Adipose tissue (tissue), 3 donors: ENCODE measurements at regions not wholly inside any gene's neighbourhood (a gene's known extent, or its start where the extent isn't known, plus 50 kb on each side); places are given as distances from the start of the nearest gene placed in this dataset.
A peak's percentile ranks its signal among the peaks of the same experiment; 100 is the strongest.

ENCODE experiments used
- H3K27ac ChIP-seq: one replicate; pipeline ENCODE4 v1.5.1; 2013; ENCODE audit warnings: low read depth, low read length
- WGBS, 3 donors: extraction: QIAGEN DNeasy Blood & Tissue Kit; methylation state at CpG; one replicate each; pipeline ENCODE4 v1.1.7; 2013; 5-methylcytosine and 5-hydroxymethylcytosine counted together
- donor health status: healthy with polysubstance abuse.
- donor health status: Bipolar disorder and iron deficiency.
- donor health status: healthy.

DNA sequence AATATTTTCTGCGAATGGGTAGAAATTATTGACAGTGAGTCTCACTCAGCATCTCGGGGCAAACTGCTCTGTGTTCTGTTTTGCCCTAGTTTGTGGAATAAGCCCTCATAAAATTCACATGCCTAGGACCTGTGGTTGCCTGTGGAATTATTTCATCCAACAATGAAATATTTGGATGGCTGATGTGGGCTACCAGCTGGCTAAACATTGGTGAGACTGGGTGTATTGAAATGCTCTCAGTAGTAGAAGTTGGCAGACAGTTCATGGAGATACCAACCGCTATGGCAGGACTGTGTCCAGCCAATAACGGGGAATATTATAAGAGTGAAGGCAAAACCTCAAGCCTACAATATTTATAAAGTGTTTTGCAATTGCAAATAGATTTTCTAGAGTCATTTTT, 344.1 kb upstream of the RPS23 start:
- WGBS, 3 donors: 94% methylated on average over 4 of the region's 4 CpGs
- H3K27ac ChIP-seq: no peak overlapping the region

DNA sequence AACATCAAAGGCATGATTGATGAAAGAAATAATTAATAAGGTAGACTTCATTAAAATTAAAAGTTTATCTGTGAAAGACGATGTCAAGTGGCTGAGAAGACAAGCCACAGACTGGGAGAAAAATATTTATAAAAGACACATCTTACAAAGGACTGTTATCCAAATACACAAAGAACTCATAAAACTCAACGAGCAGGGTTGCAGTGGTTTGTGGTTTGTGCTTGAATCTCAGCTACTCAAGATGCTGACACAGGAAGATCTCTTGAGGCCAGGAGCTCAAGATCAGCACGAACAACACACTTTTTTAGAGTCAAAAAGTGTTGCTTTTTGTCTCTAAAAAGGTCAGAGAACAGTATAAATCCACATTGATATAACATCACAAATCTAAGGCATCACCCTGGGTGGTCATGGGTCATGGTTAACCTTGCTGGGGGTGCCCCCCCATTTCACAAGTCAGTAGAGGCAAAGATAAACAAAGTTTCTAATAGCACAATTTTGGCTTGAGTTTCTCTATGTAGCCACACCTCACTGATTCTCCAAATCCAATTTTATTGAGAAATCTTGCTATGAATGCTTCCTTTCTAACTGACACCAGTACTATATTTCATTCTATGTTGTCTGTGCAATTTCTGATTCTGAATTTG, 342.9 kb upstream of the RPS23 start:
- H3K27ac ChIP-seq: no peak overlapping the region
- WGBS, 3 donors: 48 to 62% (median 54%) methylated on average over 3 of the region's 3 CpGs

DNA sequence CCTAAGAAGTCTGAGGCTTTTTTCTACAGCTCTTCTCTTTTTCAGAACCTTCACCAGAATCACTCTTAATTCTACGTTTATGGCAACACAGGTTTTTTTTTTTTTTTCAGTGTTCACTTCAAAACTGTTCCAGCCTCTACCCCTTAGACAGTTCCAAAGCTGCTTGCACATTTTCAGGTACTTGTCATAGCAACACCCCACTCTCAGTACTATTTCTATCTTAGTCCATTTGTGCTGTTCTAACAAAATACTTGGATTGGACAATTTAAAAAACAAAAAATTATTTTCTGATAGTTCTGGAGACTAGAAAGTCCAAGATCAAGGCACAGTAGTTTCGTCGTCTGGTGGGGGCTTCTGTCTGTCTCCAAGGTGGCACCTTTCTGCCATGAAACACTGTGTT, 340.9 kb upstream of the RPS23 start:
- H3K27ac ChIP-seq: no peak overlapping the region
- whole genome bisulfite sequencing, 3 donors: 84 to 90% (median 89%) methylated on average over 3 of the region's 3 CpGs

DNA sequence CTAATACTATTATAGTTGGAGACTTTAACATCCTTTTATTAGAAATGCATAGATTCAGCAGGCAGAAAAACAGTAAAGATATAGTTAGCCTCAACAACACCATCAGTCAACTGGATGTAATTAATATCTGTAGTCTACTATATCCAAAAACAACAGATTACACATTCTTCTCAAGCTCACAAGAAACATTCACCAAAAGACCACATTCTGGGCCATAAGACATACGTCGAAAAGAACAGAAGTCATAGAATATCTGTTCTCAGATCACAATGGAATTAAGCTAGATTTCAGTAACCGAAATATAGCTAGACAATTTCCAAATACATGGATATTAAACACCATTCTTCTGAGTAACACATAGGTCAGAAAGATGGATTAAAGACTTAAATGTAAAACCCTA, 336.6 kb upstream of the RPS23 start:
- H3K27ac ChIP-seq: no peak overlapping the region
- 77 to 86% (median 82%) methylated on average over 3 of the region's 3 CpGs for WGBS, 3 donors

DNA sequence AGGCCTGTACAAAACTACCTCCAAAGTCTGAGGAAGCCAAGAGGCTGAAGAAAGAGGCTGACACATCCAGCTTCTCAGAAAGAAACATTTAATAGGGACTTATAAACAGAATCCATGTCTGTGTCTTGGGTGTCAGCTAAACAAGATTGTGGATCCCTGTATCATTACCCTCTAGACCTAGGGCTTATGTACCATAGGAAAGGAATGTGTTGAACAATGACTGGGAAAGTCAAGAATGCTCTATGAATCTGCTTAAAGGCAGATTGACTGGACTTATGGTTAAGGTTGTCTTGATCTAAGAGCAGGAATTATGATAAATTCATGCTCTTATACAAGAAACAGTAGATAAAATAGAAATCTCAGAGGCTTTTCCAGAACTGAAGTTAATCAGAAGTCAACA, 335.7 kb upstream of the RPS23 start:
- H3K27ac ChIP-seq: no peak overlapping the region

DNA sequence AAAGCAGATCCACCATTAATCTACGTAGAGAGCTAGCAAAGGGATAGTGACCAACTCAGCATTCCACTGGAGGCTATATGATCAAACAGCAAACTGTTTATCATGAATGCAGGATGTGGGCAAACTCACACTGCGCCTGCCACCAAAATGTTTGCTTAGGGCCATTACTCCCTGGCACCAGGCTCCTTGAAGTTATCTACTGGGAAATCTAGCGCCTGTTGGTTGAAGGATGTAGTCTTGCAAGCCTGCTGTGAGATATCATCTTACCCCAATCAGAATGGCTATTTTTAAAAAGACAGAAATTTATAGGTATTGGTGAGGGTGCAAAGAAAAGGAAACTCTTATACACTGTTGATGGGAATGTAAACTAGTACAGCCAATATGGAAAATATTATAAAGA, 332.5 kb upstream of the RPS23 start:
- no peak overlapping the region for H3K27ac ChIP-seq
- 82 to 95% (median 92%) methylated on average over 3 of the region's 3 CpGs for WGBS, 3 donors

DNA sequence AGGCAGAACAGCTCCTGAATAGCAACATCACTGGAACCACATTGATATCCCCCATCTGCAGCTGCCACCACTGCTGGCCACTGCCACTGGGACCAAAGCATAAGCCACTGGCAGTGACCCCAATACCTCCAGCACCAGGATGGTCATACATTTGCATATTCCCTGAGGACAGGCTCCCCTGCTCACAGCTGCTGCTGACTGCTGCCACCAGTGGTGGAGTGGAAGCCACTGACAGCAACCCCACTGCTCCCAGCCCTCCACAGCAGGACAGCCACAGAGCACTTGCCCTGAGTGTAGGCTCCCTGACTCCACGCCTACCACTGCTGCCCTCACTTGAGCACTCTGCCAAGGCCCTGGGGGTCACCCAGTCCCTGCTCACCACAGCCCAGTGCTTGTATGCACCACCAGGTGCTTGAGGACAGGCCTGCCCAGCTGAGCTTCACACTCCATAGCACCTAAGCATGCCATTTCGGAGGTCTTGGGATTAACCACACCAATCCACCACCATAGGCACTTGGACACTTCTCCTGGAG, 327.4 kb upstream of the RPS23 start:
- 85 to 89% (median 88%) methylated on average over 2 of the region's 2 CpGs for WGBS, 3 donors
- H3K27ac ChIP-seq: peak overlapping the region; percentile 55

DNA sequence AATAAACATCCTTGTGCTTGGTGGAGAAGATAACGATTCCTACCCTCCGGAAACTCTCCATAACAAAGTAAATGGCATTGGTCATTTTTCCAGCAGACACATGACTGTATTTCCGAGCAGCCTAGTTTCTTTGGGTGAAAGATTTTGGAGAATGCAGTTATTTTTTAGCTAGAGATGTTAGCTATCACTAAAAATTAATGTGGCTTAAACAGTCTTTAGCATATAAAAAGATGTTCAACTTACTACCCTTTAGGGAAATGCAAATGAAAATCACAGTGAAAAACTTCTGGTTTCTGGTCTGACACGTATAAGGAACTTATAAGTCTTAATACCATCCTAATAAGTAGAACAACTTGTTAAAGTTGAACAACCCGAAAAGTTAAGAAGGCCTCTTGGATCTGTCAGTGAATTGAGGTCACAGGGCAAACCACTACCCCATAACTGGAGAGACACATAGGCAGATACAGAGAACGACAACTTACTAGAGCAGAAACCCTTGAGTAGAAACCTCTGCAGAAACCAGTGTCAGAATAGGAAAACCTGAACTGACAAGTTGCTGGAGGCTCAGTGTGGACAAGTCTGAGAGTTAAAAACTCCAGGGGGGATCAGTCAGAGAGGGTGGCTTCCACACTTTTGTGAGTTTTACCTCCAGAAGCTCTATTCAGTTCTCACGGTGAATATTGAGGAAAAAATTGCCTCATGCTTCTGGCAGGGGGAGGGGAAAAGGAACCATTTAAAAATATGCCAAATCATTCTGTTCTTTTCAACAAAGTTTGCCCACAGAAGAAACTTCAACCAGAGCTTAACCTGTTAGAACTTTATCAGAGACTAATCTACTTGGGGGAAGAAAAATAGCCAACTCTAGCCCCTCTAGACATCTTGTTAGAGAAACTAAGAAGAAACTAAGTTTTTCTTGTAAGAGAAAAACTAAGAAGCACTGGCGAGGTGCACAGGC, 325.2 kb upstream of the RPS23 start:
- no peak overlapping the region for H3K27ac ChIP-seq
- 69 to 77% (median 77%) methylated on average over 8 of the region's 8 CpGs for WGBS, 3 donors

DNA sequence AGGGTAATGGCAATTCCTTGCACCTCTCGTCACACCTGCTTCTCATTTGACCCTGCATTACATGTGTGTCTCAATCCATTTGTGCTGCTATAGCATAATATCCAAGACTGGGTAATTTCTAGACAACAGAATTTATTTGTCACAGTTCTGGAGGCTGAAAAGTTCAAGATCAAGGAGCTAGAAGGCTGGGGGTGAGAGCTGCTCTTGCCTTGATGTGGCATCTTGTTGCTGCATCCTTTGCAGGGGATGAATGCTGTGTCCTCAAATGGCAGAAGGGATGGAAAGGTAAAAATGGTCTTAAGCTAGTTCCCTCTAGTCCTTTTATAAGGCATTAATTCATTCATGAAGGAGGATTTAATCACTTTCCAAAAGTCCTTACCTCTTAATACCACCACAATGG, 323.7 kb upstream of the RPS23 start:
- no peak overlapping the region for H3K27ac ChIP-seq
- WGBS, 3 donors: 94 to 100% (median 96%) methylated on average over 1 of the region's 1 CpG

DNA sequence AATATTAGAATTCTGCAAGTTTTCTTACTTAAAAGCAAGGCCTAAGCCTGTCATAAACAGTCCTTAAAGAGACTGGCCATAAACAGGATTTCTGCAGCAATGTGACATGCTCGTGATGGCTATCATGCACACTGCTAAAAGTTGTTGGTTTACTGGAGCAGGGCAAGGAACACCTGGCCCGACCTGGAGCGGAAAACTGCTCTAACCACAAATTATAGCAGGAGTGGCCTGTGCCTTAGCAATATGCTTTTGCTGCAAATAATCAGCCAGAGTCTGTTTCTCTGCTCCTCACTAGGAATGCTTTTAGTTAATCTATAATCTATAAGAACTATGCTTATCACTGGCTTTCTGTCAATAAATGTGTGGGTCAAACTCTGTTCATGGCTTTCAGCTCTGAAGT, 322.9 kb upstream of the RPS23 start:
- H3K27ac ChIP-seq: no peak overlapping the region
- 59 to 83% (median 81%) methylated on average over 3 of the region's 3 CpGs for WGBS, 3 donors

DNA sequence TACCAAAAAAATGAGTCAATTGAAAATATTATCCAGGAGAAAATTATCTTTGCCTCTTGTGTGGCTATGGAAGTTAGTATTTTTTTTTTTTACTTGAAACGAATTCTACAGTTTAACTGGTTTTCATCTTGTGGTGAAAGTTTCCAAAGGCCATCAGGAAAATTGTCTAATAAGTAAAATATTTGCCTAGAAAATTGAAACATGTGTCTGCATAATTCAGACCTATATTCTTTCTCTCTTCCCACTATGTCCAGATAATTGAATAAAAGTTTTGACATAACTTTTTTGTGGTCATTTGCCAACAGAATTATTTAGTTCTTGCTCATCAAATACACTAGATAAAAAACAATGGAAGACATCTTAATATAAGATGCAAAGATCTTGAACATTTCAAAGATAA, 321.5 kb upstream of the RPS23 start:
- 59 to 67% (median 65%) methylated on average over 1 of the region's 1 CpG for WGBS, 3 donors
- H3K27ac ChIP-seq: no peak overlapping the region

DNA sequence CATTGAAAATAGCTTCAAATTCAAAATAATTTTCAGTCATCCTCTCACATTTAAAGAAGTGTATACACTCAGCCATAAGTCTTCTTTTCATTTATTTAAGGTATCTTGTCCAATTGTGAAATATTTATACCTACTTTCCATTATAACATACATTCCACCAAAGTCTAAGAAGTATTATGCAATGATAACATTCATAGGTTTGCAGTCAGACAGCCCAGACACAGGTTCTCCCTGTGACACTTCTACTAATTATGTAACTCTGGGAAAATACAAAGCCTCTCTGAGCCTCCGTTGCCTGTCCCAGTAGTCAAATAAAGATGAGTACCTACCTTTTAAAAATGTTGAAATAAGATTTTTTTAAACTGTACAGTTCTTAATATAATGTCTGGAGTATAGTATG, 320.9 kb upstream of the RPS23 start:
- H3K27ac ChIP-seq: no peak overlapping the region
- 90 to 94% (median 93%) methylated on average over 1 of the region's 1 CpG for WGBS, 3 donors

DNA sequence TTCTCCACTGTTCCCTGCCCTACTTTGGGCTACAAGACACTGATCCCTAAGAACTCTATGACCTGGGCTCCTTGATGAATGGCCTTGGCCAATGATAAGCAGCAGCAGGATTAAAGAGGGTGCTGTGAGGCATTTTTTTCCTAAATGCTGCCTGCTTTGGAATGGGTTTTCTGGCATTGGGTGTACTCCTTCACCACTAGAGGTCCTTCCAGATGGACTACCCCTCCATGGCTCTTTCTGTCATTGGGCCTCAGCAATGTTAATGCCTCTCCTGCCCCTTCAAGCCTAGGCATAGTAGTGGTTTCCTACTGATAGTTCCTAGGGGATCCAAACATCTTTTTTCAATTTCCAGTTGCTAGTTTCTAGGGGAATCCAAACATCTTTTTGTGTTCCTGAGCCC, 319.3 kb upstream of the RPS23 start:
- H3K27ac ChIP-seq: no peak overlapping the region

DNA sequence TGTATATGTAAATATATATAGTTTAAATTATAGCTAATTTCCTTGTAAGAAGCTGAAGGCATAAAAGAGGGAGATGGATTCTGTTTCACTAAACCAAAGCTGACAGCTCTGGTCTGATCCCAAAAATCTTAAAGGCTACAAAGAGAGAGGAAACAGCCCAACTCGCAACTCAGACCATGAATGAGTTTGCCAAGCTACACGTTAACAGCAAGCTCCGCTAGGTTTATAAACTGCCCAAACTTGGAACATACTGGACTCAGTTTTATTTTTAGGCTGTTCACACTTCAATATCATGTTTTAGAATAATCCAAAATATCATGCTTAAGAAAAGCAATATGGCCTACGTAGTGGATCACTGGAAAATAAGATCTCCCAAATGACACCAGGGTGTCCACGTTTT, 318.3 kb upstream of the RPS23 start:
- 91 to 97% (median 92%) methylated on average over 5 of the region's 5 CpGs for WGBS, 3 donors
- no peak overlapping the region for H3K27ac ChIP-seq

DNA sequence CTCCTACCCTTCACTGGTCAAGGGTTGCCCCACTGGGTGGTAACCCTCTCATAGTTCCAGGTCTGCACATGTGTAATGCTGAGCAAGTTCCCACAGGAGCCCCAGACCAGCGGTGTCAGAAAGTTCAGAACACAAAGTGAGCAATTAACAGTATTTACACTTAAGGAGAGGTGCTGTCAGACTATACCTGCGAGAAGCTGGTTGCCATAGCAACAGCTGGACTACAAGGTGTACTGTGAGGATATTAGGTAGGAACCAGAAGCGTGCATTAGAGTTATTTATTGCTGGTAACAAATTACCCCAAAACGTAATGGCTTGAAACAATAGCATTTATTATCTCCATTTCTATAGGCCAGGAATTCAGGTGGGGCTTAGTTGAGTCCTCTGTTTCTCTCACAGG, 317.0 kb upstream of the RPS23 start:
- WGBS, 3 donors: 49 to 83% (median 77%) methylated on average over 4 of the region's 4 CpGs
- no peak overlapping the region for H3K27ac ChIP-seq

DNA sequence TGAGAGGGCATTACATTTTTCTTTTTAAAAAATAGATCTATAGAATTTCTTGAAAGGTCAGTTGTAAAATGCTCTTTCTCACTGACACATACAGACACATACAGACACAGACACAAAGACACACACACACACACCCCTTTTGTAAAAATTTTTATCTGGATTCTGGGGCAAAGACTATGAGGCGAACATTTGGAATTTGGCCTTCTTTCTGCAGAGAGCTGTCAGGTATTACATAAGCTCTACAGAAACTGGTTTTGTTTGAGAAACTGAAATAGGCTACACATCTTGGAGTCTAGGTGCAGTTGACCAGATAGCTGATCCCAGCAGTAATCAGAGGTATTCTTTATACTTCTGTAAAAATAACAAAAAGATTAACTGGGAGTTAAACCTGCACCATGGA, 315.9 kb upstream of the RPS23 start:
- no peak overlapping the region for H3K27ac ChIP-seq
- WGBS, 3 donors: 65 to 67% (median 65%) methylated on average over 1 of the region's 1 CpG

DNA sequence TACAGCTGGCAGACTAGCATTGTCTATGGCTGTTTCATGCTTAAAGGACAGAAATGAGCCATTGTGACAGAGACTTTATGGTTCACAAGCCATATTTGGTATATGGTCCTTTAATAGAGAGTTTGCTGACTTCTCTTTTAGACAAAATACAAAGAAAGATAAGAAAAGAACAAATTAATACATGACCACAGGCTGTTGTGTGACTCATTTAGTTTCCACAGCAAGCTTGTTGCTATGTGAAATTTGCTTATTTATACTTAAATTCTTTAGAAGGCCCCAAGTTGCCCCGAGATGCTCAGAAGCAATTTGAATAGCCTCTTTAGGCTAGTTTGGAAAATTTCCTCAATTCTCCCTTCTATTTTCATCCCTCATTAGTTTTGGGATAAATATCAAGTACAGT, 315.3 kb upstream of the RPS23 start:
- no peak overlapping the region for H3K27ac ChIP-seq
- 51 to 83% (median 64%) methylated on average over 1 of the region's 1 CpG for WGBS, 3 donors

DNA sequence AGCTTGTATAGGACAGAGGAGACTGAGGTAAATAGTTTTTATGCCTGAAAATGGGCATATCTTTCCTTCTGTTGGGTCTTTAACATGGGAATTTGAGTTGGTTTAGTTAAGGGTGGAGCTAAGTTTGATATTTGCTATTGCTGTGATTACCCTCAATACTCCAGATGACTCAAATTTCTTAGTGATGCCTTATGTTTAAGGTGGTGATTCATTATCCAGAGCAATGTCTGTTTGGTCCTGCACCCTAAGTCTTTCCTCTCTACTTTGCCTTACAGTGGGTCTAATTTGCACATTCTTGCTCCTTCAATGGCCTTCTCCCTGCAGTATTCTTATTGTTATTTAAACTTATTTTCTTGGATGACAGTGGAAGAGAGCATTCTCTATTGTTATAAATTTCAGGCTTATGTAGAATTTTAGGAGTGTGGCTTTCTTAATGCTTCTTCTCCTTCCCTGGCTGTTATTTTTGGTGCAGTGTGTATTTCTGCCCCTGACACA, 312.9 kb upstream of the RPS23 start:
- H3K27ac ChIP-seq: no peak overlapping the region

DNA sequence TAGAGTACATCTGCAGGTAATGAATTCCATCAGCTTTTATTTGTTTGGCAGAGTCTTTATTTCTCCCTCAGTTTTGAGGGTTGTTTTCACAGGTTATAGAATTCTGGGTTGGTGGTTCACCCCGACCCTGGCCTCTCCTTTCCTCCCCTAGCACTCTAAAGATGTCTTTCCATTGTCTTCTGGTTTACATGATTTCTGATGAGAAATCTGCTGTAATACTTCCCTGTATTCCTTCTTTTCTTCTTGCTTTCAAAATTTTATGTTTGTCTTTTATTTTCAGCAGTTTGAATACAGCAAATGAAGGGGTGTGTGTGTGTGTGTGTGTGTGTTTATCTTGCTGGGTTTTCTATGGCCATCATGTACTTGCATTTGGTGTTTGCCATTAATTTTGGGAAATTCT, 312.0 kb upstream of the RPS23 start:
- no peak overlapping the region for H3K27ac ChIP-seq
- WGBS, 3 donors: 79 to 92% (median 89%) methylated on average over 1 of the region's 1 CpG
